Neural progenitor cell (in vitro differentiated cells): ENCODE measurements at regions not wholly inside any gene's neighbourhood (a gene's known extent, or its start where the extent isn't known, plus 50 kb on each side); places are given as distances from the start of the nearest gene placed in this dataset.

Experiments
- DNase-seq: peaks from one replicate; pipeline ENCODE4 v3.0.0-alpha.2; 2016; ENCODE audit warnings: low spot score
- H2AFZ ChIP-seq: fragments of 200-600 bp; sonication (generic); replicated peaks from 2 replicates; pipeline ENCODE4 v1.6.1; 2016; ENCODE audit warnings: antibody characterized with exemption
- H3F3A ChIP-seq: fragments of 200-600 bp; sonication (generic); 2 replicates; pipeline ENCODE4 v1.6.1; 2016; ENCODE audit warnings: antibody characterized with exemption, low read depth
- H3K27ac ChIP-seq: fragments of 200-600 bp; sonication (generic); 2 replicates; pipeline ENCODE4 v1.5.1; 2016; ENCODE audit warnings: mild to moderate bottlenecking
- H3K27me3 ChIP-seq: fragments of 200-600 bp; sonication (generic); 2 replicates; pipeline ENCODE4 v1.6.1; 2016; ENCODE audit warnings: mild to moderate bottlenecking, moderate library complexity
- H3K36me3 ChIP-seq: fragments of 200-600 bp; sonication (generic); 2 replicates; pipeline ENCODE4 v1.5.1; 2016
- H3K4me1 ChIP-seq: fragments of 200-600 bp; sonication (generic); 2 replicates; pipeline ENCODE4 v1.6.1; 2016; ENCODE audit warnings: mixed run types
- H3K4me2 ChIP-seq: fragments of 200-600 bp; sonication (generic); 2 replicates; pipeline ENCODE4 v1.6.1; 2016
- H3K4me3 ChIP-seq: fragments of 200-600 bp; sonication (generic); 2 replicates; pipeline ENCODE4 v1.5.1; 2016
- H3K79me2 ChIP-seq: fragments of 200-600 bp; sonication (generic); 2 replicates; pipeline ENCODE4 v1.6.1; 2016; ENCODE audit warnings: low read depth
- H3K9ac ChIP-seq: fragments of 200-600 bp; sonication (generic); 2 replicates; pipeline ENCODE4 v1.6.1; 2016
- H3K9me3 ChIP-seq: fragments of 200-600 bp; sonication (generic); 2 replicates; pipeline ENCODE4 v1.5.1; 2016; ENCODE audit warnings: low read depth
- H4K20me1 ChIP-seq: fragments of 200-600 bp; sonication (generic); 2 replicates; pipeline ENCODE4 v1.6.1; 2016; ENCODE audit warnings: low read depth
- H3K27ac Mint-ChIP-seq: 3 replicates; pipeline ENCODE4 v1.8.0; 2021; ENCODE audit warnings: mixed read lengths
- H3K27me3 Mint-ChIP-seq: 2 replicates; pipeline ENCODE4 v1.8.0; 2022; ENCODE audit warnings: low read depth, mild to moderate bottlenecking, inconsistent platforms, moderate library complexity, mixed read lengths; ENCODE audit not compliant: insufficient read depth
- H3K36me3 Mint-ChIP-seq: 3 replicates; pipeline ENCODE4 v1.8.0; 2021; ENCODE audit warnings: mixed read lengths
- H3K4me1 Mint-ChIP-seq: 3 replicates; pipeline ENCODE4 v1.8.0; 2021; ENCODE audit warnings: mixed read lengths
- H3K4me3 Mint-ChIP-seq: 3 replicates; pipeline ENCODE4 v1.8.0; 2021; ENCODE audit warnings: mild to moderate bottlenecking, moderate library complexity, mixed read lengths
- H3K9me3 Mint-ChIP-seq: 3 replicates; pipeline ENCODE4 v1.8.0; 2020; ENCODE audit warnings: mixed read lengths
- EZH2 ChIP-seq: fragments of 200-600 bp; sonication (generic); IDR thresholded peaks from 2 replicates; pipeline ENCODE4 v1.6.1; 2017; ENCODE audit warnings: antibody characterized with exemption, mild to moderate bottlenecking, moderate library complexity
- EZH2phosphoT487 ChIP-seq: fragments of 200-600 bp; sonication (generic); IDR thresholded peaks from 2 replicates; pipeline ENCODE4 v1.6.1; 2017; ENCODE audit warnings: antibody characterized with exemption
- TF ChIP-seq, protein P1 (sequence below): fragments of 200-600 bp; sonication (generic); IDR thresholded peaks from 2 replicates; pipeline ENCODE4 v1.5.1; 2017; ENCODE audit warnings: antibody characterized with exemption, mild to moderate bottlenecking

DNA sequence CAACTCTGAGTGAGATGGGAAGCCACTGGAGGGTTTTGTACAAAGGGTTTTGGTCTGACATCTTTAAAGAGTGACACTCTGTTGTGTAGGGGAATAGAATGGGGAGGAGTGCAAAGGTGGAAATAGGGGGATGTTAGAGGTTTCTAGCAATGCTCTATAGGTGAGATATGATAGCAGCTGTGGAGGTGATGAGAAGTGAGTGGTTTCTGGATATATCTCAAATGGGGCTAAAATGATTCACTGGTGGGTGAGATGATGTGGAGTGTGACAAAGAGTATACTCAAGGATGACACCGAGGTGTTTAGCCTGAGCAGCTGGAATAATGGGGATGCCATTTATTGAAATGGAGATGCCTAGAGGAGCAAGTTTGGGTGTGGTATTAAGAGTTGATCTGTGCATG is 426.4 kb downstream of the PCNX1 start:
- H3K4me1 ChIP-seq: no peaks in the 10 kb centered on the region
- no peaks in the 10 kb centered on the region for H3K27me3 ChIP-seq
- H3K9me3 ChIP-seq: no peaks in the 10 kb centered on the region
- no peaks in the 10 kb centered on the region for H3F3A ChIP-seq
- H3K4me3 ChIP-seq: no peak overlapping the region
- no peaks in the 10 kb centered on the region for H4K20me1 ChIP-seq
- H3K79me2 ChIP-seq: peaks cover 98% of the 10 kb centered on the region
- H3K4me2 ChIP-seq: no peak overlapping the region
- Mint-ChIP-seq H3K9me3 (peaks cover 30% of the 10 kb centered on the region), H3K4me3 (no peak overlapping the region), H3K4me1 (no peaks in the 10 kb centered on the region), H3K27me3 (no peaks in the 10 kb centered on the region), H3K27ac (no peak overlapping the region), H3K36me3 (peaks cover 48% of the 10 kb centered on the region)
- no peak overlapping the region for H3K9ac ChIP-seq
- no peak overlapping the region for H2AFZ ChIP-seq
- TF ChIP-seq EZH2 (no peak), EZH2phosphoT487 (no peak)
- TF ChIP-seq, protein P1, sequence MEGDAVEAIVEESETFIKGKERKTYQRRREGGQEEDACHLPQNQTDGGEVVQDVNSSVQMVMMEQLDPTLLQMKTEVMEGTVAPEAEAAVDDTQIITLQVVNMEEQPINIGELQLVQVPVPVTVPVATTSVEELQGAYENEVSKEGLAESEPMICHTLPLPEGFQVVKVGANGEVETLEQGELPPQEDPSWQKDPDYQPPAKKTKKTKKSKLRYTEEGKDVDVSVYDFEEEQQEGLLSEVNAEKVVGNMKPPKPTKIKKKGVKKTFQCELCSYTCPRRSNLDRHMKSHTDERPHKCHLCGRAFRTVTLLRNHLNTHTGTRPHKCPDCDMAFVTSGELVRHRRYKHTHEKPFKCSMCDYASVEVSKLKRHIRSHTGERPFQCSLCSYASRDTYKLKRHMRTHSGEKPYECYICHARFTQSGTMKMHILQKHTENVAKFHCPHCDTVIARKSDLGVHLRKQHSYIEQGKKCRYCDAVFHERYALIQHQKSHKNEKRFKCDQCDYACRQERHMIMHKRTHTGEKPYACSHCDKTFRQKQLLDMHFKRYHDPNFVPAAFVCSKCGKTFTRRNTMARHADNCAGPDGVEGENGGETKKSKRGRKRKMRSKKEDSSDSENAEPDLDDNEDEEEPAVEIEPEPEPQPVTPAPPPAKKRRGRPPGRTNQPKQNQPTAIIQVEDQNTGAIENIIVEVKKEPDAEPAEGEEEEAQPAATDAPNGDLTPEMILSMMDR: no peak
- no peak overlapping the region for H3K27ac ChIP-seq
- no peak for DNase-seq
- H3K36me3 ChIP-seq: no peaks in the 10 kb centered on the region

DNA sequence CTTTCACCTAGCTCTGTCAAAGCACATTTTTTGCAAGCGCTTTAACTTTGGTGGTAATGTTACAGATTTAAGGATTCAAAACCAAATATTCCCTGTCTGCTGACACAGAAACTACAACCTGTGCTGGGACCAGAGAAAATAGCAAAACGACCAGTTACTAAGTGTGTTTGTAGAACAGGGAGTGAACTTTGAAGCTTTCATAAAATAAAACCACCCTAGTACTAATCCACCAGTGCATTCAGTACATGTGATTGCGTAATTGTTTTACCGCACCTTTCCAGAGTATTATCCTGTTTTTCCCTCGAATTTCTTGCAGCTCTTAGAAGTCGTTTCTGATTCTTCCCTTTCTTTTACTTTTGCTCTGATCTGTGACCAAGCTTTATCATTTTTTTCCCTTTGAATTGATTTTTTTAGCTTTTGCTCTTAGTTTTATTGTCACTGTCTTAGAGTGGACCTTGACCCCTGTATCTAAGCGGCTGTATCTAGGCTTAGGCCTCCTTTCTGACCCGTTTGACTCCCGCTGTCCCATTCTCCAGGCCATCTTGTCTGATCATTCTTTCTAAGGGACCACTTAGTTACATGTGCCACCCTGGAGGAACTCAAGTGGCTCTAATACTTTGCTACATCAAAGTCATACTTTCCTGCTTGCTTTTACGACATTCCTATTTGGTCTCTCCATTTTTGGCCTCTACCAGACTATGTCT is 429.4 kb downstream of the PCNX1 start:
- no peak for TF ChIP-seq EZH2phosphoT487
- TF ChIP-seq, protein P1: no peak
- TF ChIP-seq EZH2: no peak
- Histone ChIP-seq H3K36me3 (no peaks in the 10 kb centered on the region), H3F3A (no peaks in the 10 kb centered on the region), H3K4me3 (no peak overlapping the region), H3K4me2 (no peak overlapping the region), H2AFZ (no peak overlapping the region), H3K79me2 (peaks cover 96% of the 10 kb centered on the region), H3K9ac (no peak overlapping the region), H3K4me1 (no peaks in the 10 kb centered on the region), H4K20me1 (peaks cover 6% of the 10 kb centered on the region), H3K27me3 (no peaks in the 10 kb centered on the region), H3K27ac (no peak overlapping the region), H3K9me3 (no peaks in the 10 kb centered on the region)
- Mint-ChIP-seq H3K4me3 (no peak overlapping the region), H3K27me3 (no peaks in the 10 kb centered on the region), H3K36me3 (peaks cover 37% of the 10 kb centered on the region), H3K9me3 (peaks cover 16% of the 10 kb centered on the region), H3K4me1 (no peaks in the 10 kb centered on the region), H3K27ac (no peak overlapping the region)
- DNase-seq: no peak

GRCh38 chr14:71338153-71338552 is 430.9 kb downstream of the PCNX1 start:
- H3K4me1 Mint-ChIP-seq: no peaks in the 10 kb centered on the region
- Histone ChIP-seq H3K4me3 (no peak overlapping the region), H3K36me3 (no peaks in the 10 kb centered on the region), H3K9ac (no peak overlapping the region), H2AFZ (no peak overlapping the region), H3K9me3 (no peaks in the 10 kb centered on the region), H4K20me1 (peaks cover 10% of the 10 kb centered on the region), H3F3A (no peaks in the 10 kb centered on the region), H3K79me2 (peaks cover 96% of the 10 kb centered on the region), H3K27ac (no peak overlapping the region), H3K4me1 (no peaks in the 10 kb centered on the region), H3K27me3 (no peaks in the 10 kb centered on the region), H3K4me2 (no peak overlapping the region)
- H3K9me3 Mint-ChIP-seq: peaks cover 16% of the 10 kb centered on the region
- no peak for TF ChIP-seq EZH2
- no peak for TF ChIP-seq EZH2phosphoT487
- TF ChIP-seq, protein P1: no peak
- H3K4me3 Mint-ChIP-seq: no peak overlapping the region
- H3K36me3 Mint-ChIP-seq: peaks cover 38% of the 10 kb centered on the region
- DNase-seq: no peak
- H3K27me3 Mint-ChIP-seq: no peaks in the 10 kb centered on the region
- H3K27ac Mint-ChIP-seq: no peak overlapping the region
